Activated CD4-positive, alpha-beta T cell treated with anti-CD3 and anti-CD28 coated beads for 24 hours (primary cell): ENCODE measurements at regions not wholly inside any gene's neighbourhood (a gene's known extent, or its start where the extent isn't known, plus 50 kb on each side); places are given as distances from the start of the nearest gene placed in this dataset.
"Not testable (repeated sequence)": the region's sequence is repeated elsewhere in the genome, so short reads cannot be mapped to it uniquely, and the experiment has no call there.

ENCODE experiments used
- DNase-seq, 2 donors: peaks; one replicate each; pipeline ENCODE4 v3.0.0-alpha.2; 2020; ENCODE audit warnings: low read depth in 2 of 2

DNA sequence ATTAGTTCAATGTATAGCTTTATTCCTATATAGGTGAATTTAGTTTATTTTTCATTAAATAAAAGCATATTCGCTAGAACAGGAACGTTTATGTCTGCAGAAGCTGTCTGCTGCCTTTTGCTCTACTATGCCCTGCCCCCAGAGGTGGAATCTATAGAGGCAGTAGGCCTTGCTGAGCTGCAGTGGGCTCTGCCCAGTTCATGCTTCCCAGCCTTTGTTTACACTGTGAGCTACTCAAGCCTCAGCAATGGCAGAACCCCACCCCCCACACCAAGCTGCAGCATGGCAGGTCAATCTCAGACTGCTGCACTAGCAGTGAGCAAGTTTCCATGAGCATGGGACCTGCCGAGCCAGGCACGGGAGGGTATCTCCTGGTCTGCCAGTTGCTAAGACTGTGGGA lies 473.3 kb upstream of the CCNG1 start:
- DNase-seq, result not testable (repeated sequence)

DNA sequence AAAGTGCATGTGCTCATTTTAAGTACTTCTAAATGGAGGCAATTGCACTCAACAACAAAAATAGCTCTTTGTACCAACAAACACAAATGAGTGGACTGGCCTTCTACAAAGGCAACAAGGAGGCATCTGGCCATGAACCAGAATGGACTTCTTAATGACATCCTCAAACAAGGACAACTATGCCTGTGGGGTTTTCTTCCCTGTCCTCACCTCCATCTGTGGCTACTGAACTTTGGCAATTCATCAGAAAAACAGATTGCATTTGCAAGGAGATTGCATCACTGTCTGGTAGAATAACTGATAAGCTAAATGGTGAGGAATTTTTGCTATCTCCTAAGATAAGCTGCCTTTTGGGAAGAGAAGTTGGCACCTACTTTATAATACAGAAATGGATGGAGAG lies 447.3 kb upstream of the CCNG1 start:
- DNase-seq, result no peak

DNA sequence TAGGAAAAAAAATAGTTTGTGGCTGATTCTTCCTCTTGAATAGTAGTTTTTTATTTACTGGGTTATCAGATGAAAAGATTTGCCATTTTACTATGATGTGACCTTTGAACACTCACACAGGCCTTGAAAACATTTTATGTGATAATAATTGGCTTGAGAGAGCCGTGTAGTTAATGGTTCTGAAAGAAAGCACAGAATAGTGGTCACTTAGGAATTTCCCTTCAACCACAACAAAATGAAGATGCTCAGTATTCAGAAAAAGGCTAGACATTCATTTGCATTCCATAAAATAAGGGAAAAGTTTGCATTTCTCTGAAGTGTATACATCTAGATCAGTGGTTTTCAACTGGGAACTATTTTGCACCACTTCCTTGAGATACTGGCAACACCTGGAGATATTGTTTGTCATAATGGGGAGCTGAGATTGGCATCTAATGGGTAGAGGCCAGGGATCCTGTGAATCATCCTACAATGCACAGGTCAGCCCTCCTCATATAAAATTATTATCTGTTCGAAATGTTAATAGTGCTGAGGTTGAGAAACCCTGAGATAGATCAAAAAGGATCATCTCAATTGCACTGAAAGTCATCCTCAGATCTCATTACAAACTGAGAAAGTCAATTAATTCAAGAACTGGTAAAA lies 446.4 kb upstream of the CCNG1 start:
- DNase-seq, result no peak

DNA sequence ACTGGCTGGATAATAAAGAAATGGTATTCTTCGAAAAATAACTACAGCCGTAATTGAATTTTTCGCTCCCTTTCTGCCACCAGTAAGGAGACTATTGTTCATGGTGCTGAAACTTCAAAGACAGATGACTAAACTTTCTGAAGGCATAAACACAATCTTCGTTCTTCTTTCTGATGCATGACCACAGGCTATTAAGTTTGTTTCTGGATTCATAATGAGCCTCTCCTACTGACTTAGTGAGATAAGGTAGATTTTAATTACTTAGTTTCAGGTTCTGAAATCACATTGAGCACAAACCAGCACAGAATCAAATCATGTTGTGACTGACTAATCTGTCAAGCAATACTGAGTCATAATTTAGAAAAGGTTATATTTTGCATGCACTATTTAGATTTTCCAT lies 441.8 kb upstream of the CCNG1 start:
- DNase-seq, result no peak

DNA sequence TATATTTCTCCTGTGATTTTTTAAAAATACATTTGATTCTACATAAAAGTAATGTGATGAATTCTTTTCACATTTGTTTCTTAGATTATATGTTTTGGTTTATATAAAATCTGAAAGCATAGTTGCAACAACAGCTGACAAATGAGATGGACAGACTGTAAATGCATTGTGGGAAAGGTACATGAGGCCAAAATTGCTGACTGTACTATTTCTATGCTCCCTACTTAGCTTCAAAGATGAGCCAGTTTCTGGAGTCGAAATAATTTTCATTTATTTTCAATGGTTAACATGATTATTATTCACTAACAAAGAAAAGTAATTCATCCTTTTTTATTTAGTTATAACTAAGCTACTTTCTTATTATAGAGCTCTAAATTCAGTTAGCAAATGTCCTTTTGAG lies 441.3 kb upstream of the CCNG1 start:
- no peak for DNase-seq

DNA sequence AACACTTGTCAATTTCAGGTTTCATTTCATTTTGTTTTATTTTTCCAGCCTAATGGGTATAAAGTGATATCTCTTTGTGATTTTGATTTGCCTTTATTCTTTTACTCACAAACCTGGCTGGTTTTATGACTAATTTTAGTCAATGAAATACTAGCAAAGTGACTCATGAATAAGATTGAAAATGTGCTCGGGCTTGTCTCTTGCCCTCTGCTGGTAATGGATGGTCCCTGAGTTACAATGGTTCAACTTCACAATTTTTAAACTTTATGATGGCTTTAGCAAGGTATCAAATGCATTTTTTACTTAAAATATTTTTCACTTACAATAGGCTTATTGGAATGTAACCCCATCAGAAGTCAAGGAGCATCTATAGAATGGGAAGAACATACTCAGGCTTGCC lies 431.4 kb upstream of the CCNG1 start:
- DNase-seq, result no peak

DNA sequence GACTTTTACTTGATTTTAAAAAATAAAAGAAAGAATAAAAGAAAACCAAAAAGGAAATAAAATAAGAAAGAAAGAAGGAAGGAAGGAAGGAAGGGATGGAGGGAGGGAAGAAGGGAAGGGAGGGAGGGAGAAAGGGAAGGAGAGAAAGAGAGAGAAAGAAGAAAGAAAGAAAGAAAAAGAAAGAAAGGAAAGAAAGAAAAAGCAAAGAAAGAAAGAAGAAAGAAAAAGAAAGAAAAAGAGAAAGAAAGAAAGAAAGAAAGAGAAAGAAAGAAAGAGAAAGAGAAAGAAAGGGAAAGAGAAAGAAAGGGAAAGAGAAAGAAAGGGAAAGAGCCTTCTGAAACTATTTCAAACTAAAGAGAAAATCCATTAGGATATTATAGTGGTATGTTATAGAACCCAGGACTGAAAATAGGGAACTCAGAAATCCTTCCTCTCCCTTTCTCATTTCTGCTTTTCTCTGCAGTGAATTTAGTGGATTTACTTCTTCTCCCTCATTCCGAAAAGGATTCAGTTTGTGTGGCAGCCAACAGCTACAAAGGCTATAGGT lies 414.7 kb upstream of the CCNG1 start:
- DNase-seq, result no peak

DNA sequence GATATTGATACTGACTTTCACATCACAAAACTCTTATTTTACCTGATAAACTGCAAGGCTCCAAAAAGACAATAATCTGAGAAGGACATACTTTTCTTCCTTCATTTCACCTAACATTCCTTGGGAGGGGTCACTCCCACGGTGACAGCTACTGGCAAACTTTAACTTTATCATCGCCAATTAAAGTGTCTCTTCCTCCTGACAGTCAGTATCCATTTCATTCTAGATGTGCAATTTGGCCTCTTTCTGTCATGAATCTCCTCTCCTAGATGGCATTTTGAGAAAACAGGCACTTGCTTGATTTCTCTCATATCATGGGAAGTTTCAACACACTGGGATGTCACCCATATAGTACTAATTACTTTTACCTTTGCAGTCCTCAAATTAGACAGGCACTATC lies 413.5 kb upstream of the CCNG1 start:
- DNase-seq, result no peak

DNA sequence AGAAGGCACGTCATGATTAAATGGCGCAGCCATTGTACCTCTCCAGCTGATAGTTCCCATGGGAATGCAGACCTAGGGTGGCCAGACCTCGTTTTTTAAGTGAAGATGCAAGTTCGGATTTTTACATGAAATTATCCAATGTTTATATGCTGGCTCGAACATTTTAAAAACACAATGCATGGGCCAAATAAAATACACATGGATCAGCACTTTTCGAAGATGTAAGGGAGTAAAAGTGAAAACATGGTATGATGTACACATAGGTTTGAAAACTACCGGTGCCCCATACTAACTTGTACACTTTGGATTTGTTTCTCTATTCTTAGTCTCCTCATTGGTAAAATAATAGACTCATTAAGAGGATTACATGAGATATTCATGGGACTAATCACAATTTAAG lies 412.5 kb upstream of the CCNG1 start:
- no peak for DNase-seq

DNA sequence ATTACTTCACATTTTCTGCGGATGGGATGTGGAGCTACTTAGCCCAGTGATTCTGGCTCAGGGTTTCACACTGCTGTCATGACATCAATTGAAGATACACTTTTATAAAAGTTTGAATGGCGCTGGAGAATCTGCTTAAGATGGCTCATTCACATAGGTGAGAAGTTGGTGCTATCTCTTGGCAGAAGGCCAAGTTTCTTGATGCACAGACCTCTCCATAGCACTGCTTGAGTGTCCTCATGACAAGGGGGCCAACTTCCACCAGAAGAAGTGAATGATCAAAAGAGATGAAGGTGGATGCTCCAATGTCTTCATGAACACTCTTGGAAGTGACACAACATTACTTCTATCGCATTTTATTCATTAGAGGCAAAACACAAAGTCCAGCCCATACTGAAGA lies 403.7 kb upstream of the CCNG1 start:
- no peak for DNase-seq

DNA sequence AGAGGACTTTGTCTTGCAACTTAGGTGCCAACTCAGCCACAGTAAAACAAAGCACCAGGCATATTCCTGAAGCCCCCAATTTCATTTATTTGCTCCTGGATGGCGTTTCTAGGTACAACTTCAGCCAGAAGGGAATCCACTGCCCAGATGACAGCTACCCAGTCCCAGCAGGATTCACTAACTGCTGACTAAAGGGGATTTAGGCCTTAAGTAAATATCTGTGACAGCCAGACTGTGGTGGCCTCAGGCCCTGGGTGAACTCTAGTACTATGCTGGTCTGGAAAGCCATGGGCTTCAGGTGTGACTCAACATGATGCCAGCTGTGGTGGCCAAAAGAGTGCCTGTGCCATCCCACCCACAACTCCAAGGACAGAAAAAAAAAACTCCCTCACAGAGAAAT lies 396.1 kb upstream of the CCNG1 start:
- DNase-seq, result no peak

DNA sequence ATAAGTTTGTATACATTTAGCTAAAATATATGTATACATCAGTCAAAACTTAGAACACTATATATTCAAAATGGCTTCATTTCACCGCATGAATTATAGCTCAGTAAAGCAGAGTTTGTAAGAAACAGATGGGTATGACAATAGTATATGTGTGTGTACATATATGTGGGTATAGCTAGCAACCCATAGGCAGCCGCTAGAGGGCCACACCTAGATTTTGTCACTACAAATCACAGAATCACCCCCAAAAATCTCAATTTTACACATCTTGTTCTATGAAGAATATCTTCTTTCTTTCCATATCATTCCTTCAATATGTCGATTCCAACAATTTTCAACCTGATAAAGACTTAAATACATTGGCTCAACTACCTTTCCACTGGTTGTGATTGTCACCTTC lies 357.8 kb upstream of the CCNG1 start:
- no peak for DNase-seq

DNA sequence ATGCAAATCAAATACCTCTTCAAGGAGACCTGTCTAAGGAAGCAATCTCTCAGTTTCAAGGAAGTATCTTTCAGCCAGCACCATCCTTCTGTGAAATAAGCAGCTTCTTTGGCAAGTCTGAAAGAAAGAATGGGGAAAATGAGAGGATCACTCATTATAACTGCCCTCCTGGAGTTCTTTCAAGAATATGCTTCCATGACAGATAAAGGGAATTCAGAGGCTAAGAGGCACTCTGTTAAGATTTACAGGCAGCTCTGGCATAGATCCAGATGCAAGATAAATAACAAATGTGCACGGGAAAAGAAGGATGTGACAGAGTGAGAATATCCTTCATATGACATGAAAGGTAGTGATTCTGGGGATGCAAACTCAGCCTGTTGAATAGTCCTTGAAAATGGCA lies 348.2 kb upstream of the CCNG1 start:
- DNase-seq, result no peak

DNA sequence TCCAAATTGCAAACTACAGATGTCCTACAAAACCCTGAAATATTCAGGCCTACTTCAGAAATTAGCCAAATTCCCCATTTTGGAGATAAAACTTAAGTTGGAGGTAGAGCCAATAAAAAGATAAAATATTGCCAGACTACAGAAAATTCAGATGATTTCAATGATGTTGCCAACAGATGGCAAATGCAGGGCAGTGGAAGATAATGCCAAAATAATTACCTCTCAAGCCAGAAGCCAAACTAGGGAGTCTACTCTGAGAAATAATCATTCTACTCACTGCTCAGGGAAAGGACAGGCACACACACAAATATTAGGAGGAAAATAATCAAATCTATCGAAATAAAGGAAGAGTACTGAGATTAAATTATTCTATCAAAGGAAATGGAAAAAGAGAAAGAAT lies 347.5 kb upstream of the CCNG1 start:
- no peak for DNase-seq

DNA sequence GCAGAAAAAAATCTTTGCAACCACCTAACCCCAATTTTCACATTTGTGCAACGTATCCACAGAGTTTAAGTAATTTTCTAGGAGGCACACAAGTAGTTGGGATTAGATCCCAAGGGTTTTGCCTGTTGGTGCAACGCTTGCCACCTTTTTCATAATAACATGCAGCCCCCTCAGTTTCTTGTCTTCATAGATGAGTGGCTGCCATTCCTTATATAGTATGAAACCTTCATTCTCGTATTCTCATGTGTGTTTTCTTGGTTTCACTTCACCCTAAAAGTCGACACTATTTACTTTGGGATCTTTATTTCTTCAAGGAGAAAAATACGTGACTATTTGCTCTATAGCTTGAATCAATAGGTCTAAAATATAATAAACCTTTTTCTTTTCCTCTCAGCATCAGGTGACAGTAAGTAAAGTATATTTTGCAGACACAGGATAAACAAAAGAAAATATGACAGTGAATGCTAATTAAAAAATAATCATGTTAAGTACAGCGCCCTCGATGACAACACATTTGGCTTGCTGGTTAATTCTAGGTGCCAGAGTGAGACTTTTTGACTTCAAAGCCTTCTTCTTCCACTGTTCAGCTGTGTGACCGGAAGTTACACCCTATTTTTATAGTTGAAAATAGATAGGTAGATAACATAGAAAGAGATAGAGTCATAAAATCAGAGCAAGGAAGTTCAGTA lies 342.8 kb upstream of the CCNG1 start:
- no peak for DNase-seq

DNA sequence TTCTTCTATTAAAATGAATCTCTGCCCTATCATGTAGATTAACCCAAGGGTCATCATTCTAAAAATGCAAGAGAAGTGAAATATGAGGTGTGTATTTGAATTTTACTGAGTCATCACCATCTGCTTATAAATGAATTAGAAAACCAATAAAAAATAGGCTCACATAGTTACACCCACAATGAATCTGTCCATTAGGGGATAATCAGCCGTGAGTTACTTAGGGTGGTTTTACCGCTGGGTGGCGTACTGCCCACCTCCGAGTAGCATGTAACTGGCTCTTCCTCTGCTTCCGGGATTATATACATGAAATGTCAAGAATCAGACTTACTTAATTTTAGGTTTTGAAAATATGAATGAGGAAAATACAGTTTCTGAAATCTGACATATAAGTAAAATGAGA lies 332.9 kb upstream of the CCNG1 start:
- DNase-seq, result no peak

DNA sequence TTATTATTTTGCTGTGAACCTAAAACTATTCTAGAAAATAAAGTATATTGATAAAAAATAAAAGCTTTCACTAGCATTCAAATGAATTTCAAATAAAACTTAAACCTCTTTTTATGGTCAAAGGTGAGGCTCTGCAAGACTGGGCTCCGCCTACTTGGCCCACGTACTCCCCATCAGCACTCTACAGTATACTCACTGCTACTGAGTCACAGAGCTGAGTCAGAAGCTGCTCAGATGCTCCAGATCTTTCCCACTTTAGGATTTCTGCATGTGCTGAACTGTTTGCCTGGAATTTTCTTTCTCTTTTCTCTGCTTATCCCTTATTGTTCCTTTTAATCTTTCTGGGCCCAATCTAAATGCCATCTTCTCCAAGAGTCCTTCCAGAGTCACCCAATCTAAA lies 331.9 kb upstream of the CCNG1 start:
- DNase-seq, result no peak

DNA sequence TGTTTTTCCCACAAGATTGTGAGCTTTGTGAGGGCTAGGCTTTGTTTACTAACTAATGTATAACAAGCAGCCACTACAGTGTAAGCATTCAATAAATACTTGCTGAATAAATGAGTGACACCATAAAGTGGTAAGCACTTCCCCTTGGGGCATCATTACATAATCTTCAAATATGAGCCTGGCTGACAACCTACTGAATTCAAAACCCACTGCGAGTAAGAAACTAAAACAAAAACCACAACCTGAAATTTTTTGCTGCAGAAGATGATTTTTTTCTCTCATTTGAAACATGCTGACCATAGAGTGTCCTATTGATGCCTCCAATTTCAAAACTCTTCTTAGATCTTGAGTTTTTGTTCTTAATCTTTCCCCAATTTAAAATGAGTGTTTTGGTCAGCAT lies 331.3 kb upstream of the CCNG1 start:
- DNase-seq, result no peak

DNA sequence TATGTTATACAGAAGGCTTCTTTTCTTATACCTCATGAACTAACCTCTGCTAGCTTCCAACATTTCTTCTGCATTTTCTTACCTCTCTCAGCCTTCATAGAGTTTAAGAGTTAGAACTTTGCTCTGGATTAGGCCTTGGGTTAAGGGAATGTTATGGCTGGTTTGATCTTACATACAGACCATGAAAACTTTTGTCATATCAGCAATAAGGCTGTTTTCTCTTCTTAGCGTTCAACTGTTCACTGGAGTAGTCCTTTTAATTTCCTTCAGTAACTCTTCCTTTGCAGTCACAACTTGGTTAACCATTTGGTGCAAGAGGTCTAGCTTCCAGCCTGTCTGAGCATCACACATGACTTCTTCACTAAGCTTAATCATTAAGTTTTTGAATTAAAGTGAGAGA lies 329.0 kb upstream of the CCNG1 start:
- DNase-seq, result no peak

DNA sequence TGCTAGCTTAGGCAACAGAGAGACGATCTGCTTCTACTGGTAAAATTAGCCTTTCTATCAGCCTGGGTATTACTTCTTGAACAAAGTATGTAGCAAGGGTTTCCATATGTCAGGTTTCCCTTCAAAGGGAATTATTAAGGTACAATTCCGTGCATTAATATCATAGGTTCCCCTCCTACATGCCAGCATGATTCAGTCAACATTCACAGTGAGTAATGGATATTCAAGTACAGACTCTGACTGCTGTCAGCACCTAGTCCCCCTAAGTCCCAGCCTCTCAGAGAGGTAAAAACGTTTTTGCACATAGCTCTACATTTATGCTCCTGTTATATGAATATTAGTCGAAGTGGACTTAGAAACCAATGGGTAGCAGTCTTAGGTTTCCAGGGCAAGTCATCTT lies 322.4 kb upstream of the CCNG1 start:
- DNase-seq, result no peak

DNA sequence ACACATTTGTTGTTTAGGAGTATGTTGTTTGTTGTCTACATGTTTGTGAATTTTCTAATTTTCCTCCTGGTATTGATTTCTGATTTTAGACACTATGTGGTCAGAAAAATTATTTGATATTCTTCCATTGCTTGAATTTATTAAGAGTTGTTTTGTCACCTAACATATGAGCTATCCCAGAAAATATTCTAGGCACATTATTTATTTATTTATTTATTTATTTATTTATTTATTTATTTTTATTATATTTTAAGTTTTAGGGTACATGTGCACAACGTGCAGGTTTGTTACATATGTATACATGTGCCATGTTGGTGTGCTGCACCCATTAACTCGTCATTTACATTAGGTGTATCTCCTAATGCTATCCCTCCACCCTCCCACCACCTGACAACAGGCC lies 320.8 kb upstream of the CCNG1 start:
- not testable (repeated sequence) for DNase-seq

DNA sequence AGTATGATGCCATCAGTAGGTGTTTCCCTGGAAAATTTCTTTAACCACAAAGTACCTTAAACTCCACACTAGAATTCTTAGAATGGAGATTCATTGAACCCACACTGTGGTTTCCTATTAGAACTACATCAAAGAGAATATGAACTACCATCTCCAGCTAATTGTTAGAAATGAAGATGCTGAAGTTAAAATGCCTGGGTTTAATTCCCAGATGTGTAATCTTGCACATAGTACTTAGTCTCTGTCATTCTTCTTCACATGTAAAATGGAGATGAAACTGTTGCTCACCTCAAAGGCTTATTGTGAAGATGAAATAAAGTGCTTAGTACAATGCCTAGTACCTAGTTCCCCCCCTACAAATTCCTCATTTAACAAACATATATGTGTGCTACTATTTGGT lies 303.3 kb upstream of the CCNG1 start:
- no peak for DNase-seq

DNA sequence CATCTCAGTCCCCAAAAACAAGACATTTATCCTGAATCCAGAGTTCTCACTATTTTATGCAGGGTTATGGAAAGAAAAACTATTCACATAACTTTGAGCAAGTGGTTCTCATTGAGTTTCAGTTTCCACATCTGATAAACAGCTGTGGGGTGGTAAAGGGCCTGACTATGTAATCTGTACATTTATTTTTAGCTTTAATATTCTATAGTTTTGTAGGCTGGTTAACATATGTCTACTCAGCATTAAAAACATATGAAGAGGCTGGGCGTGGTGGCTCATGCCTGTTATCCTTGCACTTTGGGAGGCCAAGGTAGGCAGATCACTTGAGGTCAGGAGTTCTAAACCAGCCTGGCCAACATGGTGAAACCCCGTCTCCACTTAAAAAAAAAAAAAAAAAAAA lies 301.5 kb upstream of the CCNG1 start:
- no peak for DNase-seq

DNA sequence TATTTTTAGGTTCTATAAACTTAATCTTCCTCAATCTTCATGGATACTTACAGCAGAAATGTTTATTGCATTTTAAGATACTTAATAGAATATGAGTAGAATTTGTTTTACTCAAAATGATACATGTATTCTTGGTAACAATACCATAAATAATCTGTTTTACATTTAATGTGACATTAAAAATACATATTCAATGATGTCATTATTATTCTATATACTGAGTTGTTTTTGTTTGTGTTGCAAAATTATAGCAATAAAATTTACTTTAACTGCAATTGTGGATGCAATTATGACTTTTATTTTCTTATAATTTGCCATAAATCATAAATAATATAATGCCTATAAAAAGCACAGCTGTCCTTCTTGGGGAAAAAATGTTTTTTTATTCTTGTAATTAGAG lies 275.9 kb upstream of the CCNG1 start:
- DNase-seq, result no peak
